Fibroblast of skin of right biceps (primary cell): ENCODE measurements at regions not wholly inside any gene's neighbourhood (a gene's known extent, or its start where the extent isn't known, plus 50 kb on each side); places are given as distances from the start of the nearest gene placed in this dataset.

ENCODE experiments used
- DNase-seq: peaks from one replicate; pipeline ENCODE4 v3.0.0-alpha.2; 2013

- peak; percentile 64 for DNase-seq
Observed at GRCh38 chr12:127909041-127909440, 357.9 kb upstream of the TMEM132C start.

- DNase-seq: no peak
Observed at GRCh38 chr12:127911291-127911690, 355.7 kb upstream of the TMEM132C start.

DNA sequence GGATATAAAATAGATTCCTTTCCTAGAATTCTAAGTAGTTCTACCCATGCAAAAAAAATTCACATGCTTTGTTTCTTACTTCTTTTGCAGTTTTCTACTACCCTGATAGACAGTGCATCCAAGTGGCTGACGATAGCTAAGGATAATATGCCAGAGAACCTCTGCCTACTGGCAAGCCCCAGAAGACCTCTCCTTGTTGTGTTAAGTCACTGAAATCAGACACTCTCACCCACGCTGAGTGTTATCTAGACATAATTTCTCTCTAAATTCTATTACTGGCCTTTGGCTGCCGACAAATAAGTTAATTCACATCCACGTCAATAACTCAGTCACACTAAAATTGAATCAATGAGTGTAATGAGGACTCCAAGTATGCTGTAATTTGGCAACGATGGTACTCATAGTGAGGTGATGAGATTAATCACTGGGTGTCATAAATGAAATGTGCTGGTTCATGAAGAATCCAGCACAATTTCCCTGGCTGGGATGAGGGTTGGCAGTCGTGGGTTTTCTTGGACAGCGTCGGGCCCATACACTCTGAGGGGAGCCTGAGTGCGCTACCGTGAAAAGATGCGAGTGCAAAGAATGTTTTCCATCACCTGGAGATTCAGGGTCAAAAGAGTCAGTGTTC lies 354.8 kb upstream of the TMEM132C start:
- no peak for DNase-seq

DNA sequence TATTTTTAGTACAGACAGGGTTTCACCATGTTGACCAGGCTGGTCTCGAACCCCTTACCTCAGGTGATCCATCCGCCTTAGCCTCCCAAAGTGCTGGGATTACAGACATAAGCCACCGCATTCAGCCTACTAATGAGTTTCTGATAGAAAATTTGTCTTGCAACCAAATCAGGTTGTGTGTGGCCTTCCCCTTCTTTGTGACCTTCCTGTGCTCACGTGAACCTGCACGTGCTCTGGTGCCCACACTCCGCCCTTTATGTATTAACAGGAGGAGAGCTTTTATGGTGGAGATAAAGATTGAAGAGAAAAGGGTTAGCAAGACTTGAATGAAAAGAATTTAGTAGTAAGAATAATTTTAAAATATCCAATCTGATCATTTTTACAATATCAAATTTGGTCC lies 343.5 kb upstream of the TMEM132C start:
- no peak for DNase-seq

DNA sequence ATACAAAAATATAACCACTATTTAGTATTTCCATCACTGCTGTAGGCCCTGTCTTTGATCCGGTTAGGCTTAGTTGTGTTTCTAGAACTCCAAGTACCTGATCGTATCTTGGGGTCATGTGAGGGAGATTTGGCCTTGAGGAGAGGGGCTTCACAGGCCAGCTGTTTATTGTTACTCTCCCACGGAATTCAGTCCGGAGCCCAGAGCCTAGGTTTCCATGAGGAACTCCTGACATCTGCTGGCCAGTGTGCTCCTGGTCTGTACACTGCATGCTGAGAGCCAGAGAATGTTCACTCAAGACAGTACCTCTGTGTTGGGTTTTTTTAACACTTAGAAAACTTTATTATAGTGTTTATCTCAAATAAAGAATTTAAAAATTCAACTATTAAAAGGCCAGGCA lies 341.0 kb upstream of the TMEM132C start:
- DNase-seq: peak; percentile 51

GRCh38 chr12:127928178-127928577 lies 338.8 kb upstream of the TMEM132C start:
- no peak for DNase-seq

- DNase-seq: peak; percentile 81
Observed at GRCh38 chr12:127928615-127929571, 338.1 kb upstream of the TMEM132C start.

- no peak for DNase-seq
Observed at GRCh38 chr12:127930122-127930521, 336.8 kb upstream of the TMEM132C start.

GRCh38 chr12:127934409-127934808 lies 332.6 kb upstream of the TMEM132C start:
- DNase-seq: no peak

GRCh38 chr12:127936463-127936862 lies 330.5 kb upstream of the TMEM132C start:
- DNase-seq: no peak

DNA sequence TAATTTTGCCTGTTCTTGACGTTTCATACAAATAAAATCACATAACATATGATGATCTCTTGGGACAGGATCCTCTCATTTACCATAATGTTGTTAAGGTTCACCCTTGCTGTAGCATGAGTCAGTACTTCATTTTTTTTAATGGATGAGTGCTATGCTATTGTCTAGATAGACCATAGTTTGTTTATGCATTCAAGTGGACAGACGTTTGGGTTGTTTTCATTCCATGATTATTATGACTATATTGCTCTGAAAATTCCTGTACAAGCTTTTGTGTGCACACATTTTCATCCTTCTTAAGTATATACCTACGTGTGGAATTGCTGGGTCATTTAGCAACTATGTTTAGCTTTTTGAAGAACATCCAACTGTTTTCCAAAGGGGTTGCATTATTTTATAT lies 325.6 kb upstream of the TMEM132C start:
- DNase-seq: peak; percentile 20

DNA sequence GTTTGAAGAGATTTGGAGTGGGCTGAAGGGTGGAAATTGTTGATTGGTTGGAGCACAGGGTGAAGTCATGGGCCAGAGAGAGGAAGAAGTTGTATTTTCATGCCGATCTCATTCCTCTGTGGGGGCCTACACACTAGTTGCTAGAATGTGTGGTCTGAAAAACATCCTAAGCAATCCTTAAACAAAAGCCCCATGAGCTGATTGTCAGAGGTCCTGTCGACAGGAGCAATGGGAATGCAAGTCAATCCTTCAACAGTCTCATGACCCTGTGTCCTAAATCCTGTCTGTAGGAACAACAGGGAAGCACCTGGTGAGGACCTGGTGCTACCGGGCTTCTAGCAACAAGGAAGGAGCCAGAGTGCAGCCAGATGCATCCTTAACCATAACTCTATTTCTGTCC lies 324.0 kb upstream of the TMEM132C start:
- DNase-seq: no peak

- DNase-seq: peak; percentile 49
Observed at GRCh38 chr12:127943481-127944210, 323.3 kb upstream of the TMEM132C start.

GRCh38 chr12:127944211-127944899 lies 322.6 kb upstream of the TMEM132C start:
- DNase-seq: no peak

DNA sequence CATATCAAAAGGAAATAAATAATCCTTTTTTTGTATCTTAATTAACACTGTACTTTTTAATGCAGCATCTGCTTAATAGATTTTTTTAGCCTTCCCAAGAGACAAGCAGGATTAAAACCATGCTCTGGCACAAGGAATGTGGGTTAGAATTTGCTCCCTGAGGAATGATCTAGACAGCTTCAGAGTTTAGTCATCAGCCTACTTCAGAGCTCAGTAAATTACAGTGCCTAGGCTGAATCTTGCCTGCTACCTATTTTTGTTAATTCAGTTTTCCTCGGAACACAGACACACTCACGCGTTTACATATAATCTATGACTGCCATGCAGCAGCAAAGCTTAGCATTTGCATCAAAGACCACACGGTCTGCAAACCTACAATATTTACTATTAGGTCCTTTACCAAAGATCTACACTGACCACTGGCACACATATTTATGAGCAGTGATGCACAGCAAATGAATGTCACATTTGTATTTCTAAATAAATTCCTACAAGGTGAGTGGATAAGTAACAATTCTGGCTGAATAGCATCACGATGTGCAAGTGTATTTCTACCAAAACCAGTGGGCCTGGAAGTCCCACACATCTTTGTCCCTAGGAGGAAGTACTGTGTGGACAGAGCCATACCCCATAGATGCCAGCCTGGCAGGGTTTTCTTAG lies 309.8 kb upstream of the TMEM132C start:
- peak; percentile 78 for DNase-seq

DNA sequence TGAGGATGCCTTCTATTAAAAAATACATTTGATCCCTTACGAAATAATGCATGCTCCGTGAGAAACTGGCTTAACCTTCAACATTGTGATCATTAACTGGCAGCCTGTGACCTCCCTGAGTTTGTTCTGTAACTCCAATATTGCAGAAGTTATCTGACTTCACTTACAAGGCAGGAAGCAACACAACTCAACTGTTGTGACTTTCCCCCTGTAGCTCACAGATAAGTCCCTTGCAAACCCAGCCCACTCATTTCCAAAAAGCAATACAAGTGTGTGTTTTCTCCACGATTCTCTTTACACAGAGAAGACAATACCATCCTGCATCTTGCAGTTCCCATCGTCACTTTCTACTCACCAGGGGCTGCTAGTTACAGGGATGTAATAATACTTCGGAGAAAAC lies 304.7 kb upstream of the TMEM132C start:
- no peak for DNase-seq

GRCh38 chr12:127963933-127964332 lies 303.0 kb upstream of the TMEM132C start:
- DNase-seq: peak; percentile 37

- peak; percentile 57 for DNase-seq
Observed at GRCh38 chr12:127964717-127965116, 302.3 kb upstream of the TMEM132C start.

GRCh38 chr12:127966331-127966730 lies 300.6 kb upstream of the TMEM132C start:
- DNase-seq: no peak

DNA sequence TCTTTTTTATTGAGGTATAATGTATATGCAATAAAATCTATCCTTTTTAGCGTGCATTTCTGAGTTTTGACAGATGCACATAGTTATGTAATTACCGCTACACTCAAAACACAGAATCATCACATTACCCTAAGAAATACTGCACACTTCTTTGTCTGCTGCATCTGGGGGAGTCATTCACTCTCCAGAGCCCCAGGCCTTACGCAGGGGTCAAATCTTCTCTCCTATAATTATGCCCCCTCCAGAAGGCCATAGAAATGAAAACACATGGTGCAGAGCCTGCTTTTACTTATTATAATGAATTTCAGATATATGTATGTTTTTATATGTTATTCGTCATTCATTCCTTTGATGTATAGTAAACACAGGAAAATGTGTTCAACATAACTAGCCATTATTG lies 296.5 kb upstream of the TMEM132C start:
- DNase-seq: peak; percentile 27

DNA sequence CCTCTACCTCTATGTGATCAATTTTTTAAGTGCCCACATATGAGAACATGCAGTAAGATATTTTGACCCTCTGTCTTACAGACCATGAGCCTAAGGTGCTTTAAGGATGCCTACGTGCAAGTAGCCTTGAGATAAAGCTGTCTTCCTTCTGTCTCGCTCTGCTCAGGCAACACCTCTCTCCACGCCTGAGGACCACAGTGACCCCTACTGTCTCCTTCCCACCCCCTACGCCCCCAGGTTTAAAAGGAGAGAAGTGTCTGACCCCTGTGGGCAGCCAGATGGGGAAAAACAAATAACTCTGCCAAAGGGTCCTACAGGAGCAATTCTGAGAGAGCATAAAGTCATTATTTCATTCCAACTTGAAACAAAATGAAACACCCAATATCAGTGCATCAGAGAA lies 286.4 kb upstream of the TMEM132C start:
- no peak for DNase-seq

DNA sequence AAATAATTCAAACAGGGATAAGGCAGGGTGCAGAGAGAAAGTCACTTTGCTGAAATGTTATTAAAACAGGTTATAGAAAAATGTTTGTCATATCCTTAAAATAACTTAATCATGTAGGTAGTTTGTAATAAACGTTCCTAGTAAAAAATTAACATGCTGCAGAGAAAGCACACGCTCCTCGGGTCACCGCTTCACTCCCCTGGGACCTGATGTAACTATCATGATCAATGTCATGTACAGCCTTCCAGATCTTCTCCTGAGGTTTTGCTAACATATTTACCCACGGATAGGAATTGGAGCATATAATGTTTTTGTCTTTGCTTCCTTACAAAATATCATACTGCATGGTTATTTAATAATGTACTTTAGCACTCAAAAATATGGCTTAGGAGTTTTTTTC lies 285.1 kb upstream of the TMEM132C start:
- no peak for DNase-seq
